Dedifferentiated amniotic fluid mesenchymal stem cell (primary cell): ENCODE measurements at regions not wholly inside any gene's neighbourhood (a gene's known extent, or its start where the extent isn't known, plus 50 kb on each side); places are given as distances from the start of the nearest gene placed in this dataset.

Experiments used
- DNase-seq: peaks from one replicate; pipeline ENCODE4 v3.0.0-alpha.2; 2016; ENCODE audit errors: extremely low spot score

- DNase-seq: no peak
Observed at GRCh38 chr2:140063356-140063755, 1283.2 kb upstream of the NXPH2 start.

GRCh38 chr2:140061240-140061639 lies 1281.0 kb upstream of the NXPH2 start:
- DNase-seq: no peak

GRCh38 chr2:140057928-140058327 lies 1277.7 kb upstream of the NXPH2 start:
- DNase-seq: no peak

GRCh38 chr2:140041811-140042210 lies 1261.6 kb upstream of the NXPH2 start:
- DNase-seq: no peak

GRCh38 chr2:140041239-140041638 lies 1261.0 kb upstream of the NXPH2 start:
- no peak for DNase-seq

GRCh38 chr2:140033638-140034037 lies 1253.4 kb upstream of the NXPH2 start:
- DNase-seq: no peak

- no peak for DNase-seq
Observed at GRCh38 chr2:140027966-140028365, 1247.8 kb upstream of the NXPH2 start.

- no peak for DNase-seq
Observed at GRCh38 chr2:140027320-140027719, 1247.1 kb upstream of the NXPH2 start.

GRCh38 chr2:140023291-140023690 lies 1243.1 kb upstream of the NXPH2 start:
- DNase-seq: no peak

GRCh38 chr2:140018541-140018940 lies 1238.4 kb upstream of the NXPH2 start:
- no peak for DNase-seq

GRCh38 chr2:140014204-140014546 lies 1234.0 kb upstream of the NXPH2 start:
- DNase-seq: no peak

- DNase-seq: no peak
Observed at GRCh38 chr2:140013545-140014203, 1233.5 kb upstream of the NXPH2 start.

- no peak for DNase-seq
Observed at GRCh38 chr2:140011287-140011686, 1231.1 kb upstream of the NXPH2 start.

- DNase-seq: no peak
Observed at GRCh38 chr2:140002110-140002509, 1221.9 kb upstream of the NXPH2 start.

- no peak for DNase-seq
Observed at GRCh38 chr2:139992711-139993345, 1212.6 kb upstream of the NXPH2 start.

GRCh38 chr2:139992078-139992477 lies 1211.9 kb upstream of the NXPH2 start:
- no peak for DNase-seq

GRCh38 chr2:139990646-139991335 lies 1210.6 kb upstream of the NXPH2 start:
- no peak for DNase-seq

GRCh38 chr2:139969323-139969722 lies 1189.1 kb upstream of the NXPH2 start:
- no peak for DNase-seq

GRCh38 chr2:139968588-139968987 lies 1188.4 kb upstream of the NXPH2 start:
- DNase-seq: no peak

GRCh38 chr2:139967665-139968064 lies 1187.5 kb upstream of the NXPH2 start:
- no peak for DNase-seq

- no peak for DNase-seq
Observed at GRCh38 chr2:139964721-139965440, 1184.7 kb upstream of the NXPH2 start.

- DNase-seq: no peak
Observed at GRCh38 chr2:139963863-139964355, 1183.7 kb upstream of the NXPH2 start.
